Activated naive CD4-positive, alpha-beta T cell treated with anti-CD3 and anti-CD28 coated beads, Interleukin-2, amount 10 ng/mL, durations not matched to agents 7 days and 5 days (primary cell): ENCODE measurements at regions not wholly inside any gene's neighbourhood (a gene's known extent, or its start where the extent isn't known, plus 50 kb on each side); places are given as distances from the start of the nearest gene placed in this dataset.
"Not testable (repeated sequence)": the region's sequence is repeated elsewhere in the genome, so short reads cannot be mapped to it uniquely, and the experiment has no call there.

ENCODE experiments used
- CTCF ChIA-PET: fragments of 350-600 bp; sonication (Branson Sonifier 250); formaldehyde crosslinking; loops from one replicate; lab custom pipeline; 2021; ENCODE audit warnings: antibody characterized with exemption; lab: Charles Lee
- DNase-seq: peaks from one replicate; pipeline ENCODE4 v3.0.0-alpha.2; 2020
- H3K27ac Mint-ChIP-seq: one replicate; pipeline ENCODE4 v1.8.0; 2021; ENCODE audit warnings: mild to moderate bottlenecking, moderate library complexity, mixed read lengths
- H3K27me3 Mint-ChIP-seq: one replicate; pipeline ENCODE4 v1.8.0; 2021; ENCODE audit warnings: mild to moderate bottlenecking, mixed read lengths
- H3K36me3 Mint-ChIP-seq: one replicate; pipeline ENCODE4 v1.8.0; 2021; ENCODE audit warnings: mixed read lengths
- H3K4me1 Mint-ChIP-seq: one replicate; pipeline ENCODE4 v1.8.0; 2021; ENCODE audit warnings: mixed read lengths
- H3K4me3 Mint-ChIP-seq: one replicate; pipeline ENCODE4 v1.8.0; 2021; ENCODE audit warnings: mild to moderate bottlenecking, moderate library complexity, mixed read lengths
- H3K9me3 Mint-ChIP-seq: one replicate; pipeline ENCODE4 v1.8.0; 2021; ENCODE audit warnings: mixed read lengths

GRCh38 chr13:50290186-50290585, 274.9 kb downstream of the KCNRG start:
- Mint-ChIP-seq H3K27ac (no peak overlapping the region), H3K9me3 (no peaks in the 10 kb centered on the region), H3K36me3 (no peaks in the 10 kb centered on the region), H3K4me1 (peaks cover 4% of the 10 kb centered on the region), H3K27me3 (peaks cover 15% of the 10 kb centered on the region), H3K4me3 (no peak overlapping the region)
- CTCF ChIA-PET, result no interaction called here
- DNase-seq, result no peak

- Mint-ChIP-seq H3K36me3 (no peaks in the 10 kb centered on the region), H3K4me3 (no peak overlapping the region), H3K27ac (no peak overlapping the region), H3K4me1 (peaks cover 2% of the 10 kb centered on the region), H3K9me3 (no peaks in the 10 kb centered on the region), H3K27me3 (peaks cover 15% of the 10 kb centered on the region)
- CTCF ChIA-PET, result no interaction called here
- DNase-seq, result no peak
Measured at GRCh38 chr13:50291611-50292010, 276.4 kb downstream of the KCNRG start.

- peaks cover 2% of the 10 kb centered on the region for H3K4me1 Mint-ChIP-seq
- DNase-seq, result no peak
- H3K4me3 Mint-ChIP-seq, result no peak overlapping the region
- no peaks in the 10 kb centered on the region for H3K9me3 Mint-ChIP-seq
- H3K27ac Mint-ChIP-seq, result no peak overlapping the region
- peaks cover 15% of the 10 kb centered on the region for H3K27me3 Mint-ChIP-seq
- H3K36me3 Mint-ChIP-seq, result no peaks in the 10 kb centered on the region
- CTCF ChIA-PET, result no interaction called here
Measured at GRCh38 chr13:50292081-50292480, 276.8 kb downstream of the KCNRG start.

- H3K4me1 Mint-ChIP-seq, H3K27ac Mint-ChIP-seq: not testable (repeated sequence)
Measured at GRCh38 chr13:50294425-50294824, 279.2 kb downstream of the KCNRG start.

GRCh38 chr13:50299546-50300249, 284.5 kb downstream of the KCNRG start:
- H3K4me3 Mint-ChIP-seq, result no peak overlapping the region
- no peaks in the 10 kb centered on the region for H3K9me3 Mint-ChIP-seq
- CTCF ChIA-PET, result no interaction called here
- H3K36me3 Mint-ChIP-seq, result no peaks in the 10 kb centered on the region
- no peak overlapping the region for H3K27ac Mint-ChIP-seq
- DNase-seq, result no peak
- peaks cover 4% of the 10 kb centered on the region for H3K27me3 Mint-ChIP-seq
- H3K4me1 Mint-ChIP-seq, result no peaks in the 10 kb centered on the region

More at GRCh38 chr13:50294425-50294824, 279.2 kb downstream of the KCNRG start:
- not testable (repeated sequence) for H3K9me3 Mint-ChIP-seq, H3K4me3 Mint-ChIP-seq, H3K27me3 Mint-ChIP-seq, H3K36me3 Mint-ChIP-seq, DNase-seq
- CTCF ChIA-PET, result interaction anchor here (0.6 kb wide), 1 partner anchor 605 kb away, joined by 3 read pairs; no protein-coding TSS in a partner anchor

GRCh38 chr13:50303963-50304721, 288.9 kb downstream of the KCNRG start:
- no peaks in the 10 kb centered on the region for H3K4me1 Mint-ChIP-seq
- no peak overlapping the region for H3K4me3 Mint-ChIP-seq
- H3K27ac Mint-ChIP-seq, result no peak overlapping the region
- peaks cover 4% of the 10 kb centered on the region for H3K27me3 Mint-ChIP-seq
- no peaks in the 10 kb centered on the region for H3K36me3 Mint-ChIP-seq
- CTCF ChIA-PET, result no interaction called here
- no peak for DNase-seq
- no peaks in the 10 kb centered on the region for H3K9me3 Mint-ChIP-seq

- CTCF ChIA-PET, result no interaction called here
- Mint-ChIP-seq H3K36me3 (no peaks in the 10 kb centered on the region), H3K4me3 (no peak overlapping the region), H3K27ac (no peak overlapping the region), H3K9me3 (no peaks in the 10 kb centered on the region), H3K4me1 (peaks cover 5% of the 10 kb centered on the region), H3K27me3 (peaks cover 5% of the 10 kb centered on the region)
- no peak for DNase-seq
Measured at GRCh38 chr13:50306156-50306555, 290.9 kb downstream of the KCNRG start.

GRCh38 chr13:50309318-50309717, 294.1 kb downstream of the KCNRG start:
- Mint-ChIP-seq H3K27ac (no peak overlapping the region), H3K4me1 (peaks cover 5% of the 10 kb centered on the region), H3K4me3 (no peak overlapping the region), H3K9me3 (no peaks in the 10 kb centered on the region), H3K36me3 (no peaks in the 10 kb centered on the region), H3K27me3 (peaks cover 5% of the 10 kb centered on the region)
- CTCF ChIA-PET, result no interaction called here
- DNase-seq, result no peak

- Mint-ChIP-seq H3K27me3 (peaks cover 5% of the 10 kb centered on the region), H3K9me3 (no peaks in the 10 kb centered on the region), H3K4me3 (no peak overlapping the region), H3K36me3 (no peaks in the 10 kb centered on the region), H3K4me1 (peaks cover 5% of the 10 kb centered on the region), H3K27ac (no peak overlapping the region)
- no peak for DNase-seq
- CTCF ChIA-PET, result no interaction called here
Measured at GRCh38 chr13:50309882-50310594, 294.8 kb downstream of the KCNRG start.

GRCh38 chr13:50310734-50311133, 295.5 kb downstream of the KCNRG start:
- H3K36me3 Mint-ChIP-seq, result no peaks in the 10 kb centered on the region
- H3K4me1 Mint-ChIP-seq, result peaks cover 5% of the 10 kb centered on the region
- no peaks in the 10 kb centered on the region for H3K9me3 Mint-ChIP-seq
- no peak for DNase-seq
- H3K27ac Mint-ChIP-seq, result no peak overlapping the region
- CTCF ChIA-PET, result no interaction called here
- peaks cover 5% of the 10 kb centered on the region for H3K27me3 Mint-ChIP-seq
- no peak overlapping the region for H3K4me3 Mint-ChIP-seq

GRCh38 chr13:50318887-50319286, 303.6 kb downstream of the KCNRG start:
- peaks cover 10% of the 10 kb centered on the region for H3K4me1 Mint-ChIP-seq
- no peaks in the 10 kb centered on the region for H3K36me3 Mint-ChIP-seq
- H3K9me3 Mint-ChIP-seq, result no peaks in the 10 kb centered on the region
- H3K4me3 Mint-ChIP-seq, result no peak overlapping the region
- no peak for DNase-seq
- no peak overlapping the region for H3K27ac Mint-ChIP-seq
- H3K27me3 Mint-ChIP-seq, result no peaks in the 10 kb centered on the region
- CTCF ChIA-PET, result no interaction called here

GRCh38 chr13:50319635-50320255, 304.5 kb downstream of the KCNRG start:
- Mint-ChIP-seq H3K9me3 (no peaks in the 10 kb centered on the region), H3K4me3 (no peak overlapping the region), H3K27ac (no peak overlapping the region), H3K27me3 (no peaks in the 10 kb centered on the region), H3K36me3 (no peaks in the 10 kb centered on the region), H3K4me1 (peaks cover 10% of the 10 kb centered on the region)
- CTCF ChIA-PET, result no interaction called here
- DNase-seq, result no peak

- Mint-ChIP-seq H3K4me1 (peaks cover 10% of the 10 kb centered on the region), H3K36me3 (no peaks in the 10 kb centered on the region), H3K27me3 (peaks cover under 1% of the 10 kb centered on the region), H3K9me3 (no peaks in the 10 kb centered on the region), H3K4me3 (no peak overlapping the region), H3K27ac (no peak overlapping the region)
- CTCF ChIA-PET, result no interaction called here
- no peak for DNase-seq
Measured at GRCh38 chr13:50320271-50320862, 305.1 kb downstream of the KCNRG start.

GRCh38 chr13:50322006-50322405, 306.8 kb downstream of the KCNRG start:
- CTCF ChIA-PET, result no interaction called here
- H3K9me3 Mint-ChIP-seq, result no peaks in the 10 kb centered on the region
- H3K4me3 Mint-ChIP-seq, result no peak overlapping the region
- H3K4me1 Mint-ChIP-seq, result peaks cover 10% of the 10 kb centered on the region
- H3K36me3 Mint-ChIP-seq, result no peaks in the 10 kb centered on the region
- peaks cover 12% of the 10 kb centered on the region for H3K27me3 Mint-ChIP-seq
- no peak overlapping the region for H3K27ac Mint-ChIP-seq
- no peak for DNase-seq
